Urinary bladder (tissue), 3 donors: ENCODE measurements at regions not wholly inside any gene's neighbourhood (a gene's known extent, or its start where the extent isn't known, plus 50 kb on each side); places are given as distances from the start of the nearest gene placed in this dataset.

Source experiments
- DNase-seq: peaks from one replicate; pipeline ENCODE4 v3.0.0-alpha.2; 2015; ENCODE audit errors: extremely low spot score
- H3K27ac ChIP-seq: one replicate; pipeline ENCODE4 v1.5.1; 2013; ENCODE audit warnings: low read depth, mild to moderate bottlenecking, moderate library complexity
- H3K36me3 ChIP-seq: one replicate; pipeline ENCODE4 v1.6.1; 2013; ENCODE audit warnings: mild to moderate bottlenecking, moderate library complexity; ENCODE audit not compliant: insufficient read depth
- H3K4me1 ChIP-seq: one replicate; pipeline ENCODE4 v1.6.1; 2013; ENCODE audit warnings: mild to moderate bottlenecking, moderate library complexity; ENCODE audit not compliant: insufficient read depth
- H3K4me3 ChIP-seq: one replicate; pipeline ENCODE4 v1.5.1; 2013; ENCODE audit warnings: low read depth, low read length
- WGBS: extraction: QIAGEN DNeasy Blood & Tissue Kit; methylation state at CpG from one replicate; pipeline ENCODE4 v1.1.7; 2013; 5-methylcytosine and 5-hydroxymethylcytosine counted together
- donor health status: healthy with polysubstance abuse.
- donor health status: healthy.

- Histone ChIP-seq H3K27ac (no peak overlapping the region), H3K4me3 (no peak overlapping the region), H3K36me3 (no peaks in the 10 kb centered on the region), H3K4me1 (peaks cover 2% of the 10 kb centered on the region)
- WGBS, result 91% methylated on average over 8 of the region's 8 CpGs
- DNase-seq, result no peak
Measured at GRCh38 chr1:9419369-9420041, 119.8 kb upstream of the SLC25A33 start.

GRCh38 chr1:9420835-9421532, 118.3 kb upstream of the SLC25A33 start:
- H3K27ac ChIP-seq, result no peak overlapping the region
- no peak for DNase-seq
- no peaks in the 10 kb centered on the region for H3K4me1 ChIP-seq
- no peak overlapping the region for H3K4me3 ChIP-seq
- WGBS, result 88% methylated on average over 5 of the region's 5 CpGs
- H3K36me3 ChIP-seq, result no peaks in the 10 kb centered on the region

GRCh38 chr1:9421533-9421873, 117.8 kb upstream of the SLC25A33 start:
- H3K27ac ChIP-seq, result no peak overlapping the region
- H3K4me3 ChIP-seq, result no peak overlapping the region
- 60% methylated on average over 5 of the region's 5 CpGs for WGBS

DNA sequence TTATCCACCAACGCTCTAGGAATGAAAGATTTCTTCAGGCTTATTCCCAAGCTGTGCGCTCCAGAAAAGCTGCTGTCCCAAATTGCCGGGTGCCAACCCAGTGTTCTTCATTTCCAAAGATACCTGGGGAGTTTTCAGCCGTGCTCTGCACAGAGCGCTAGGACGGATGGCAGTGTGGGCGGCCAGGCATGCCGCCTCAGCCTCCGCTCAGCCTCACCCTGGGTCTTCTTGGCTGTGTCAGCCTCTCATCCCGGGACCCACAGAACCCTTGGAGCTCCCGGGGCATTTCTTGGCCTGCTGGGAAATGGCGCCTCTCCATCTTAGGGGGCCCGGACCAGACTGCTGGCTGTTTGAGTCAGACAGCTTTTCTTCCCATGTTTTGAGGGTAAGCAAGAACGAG, 116.9 kb upstream of the SLC25A33 start:
- Histone ChIP-seq H3K4me1 (no peaks in the 10 kb centered on the region), H3K27ac (no peak overlapping the region), H3K36me3 (no peaks in the 10 kb centered on the region), H3K4me3 (no peak overlapping the region)
- no peak for DNase-seq
- WGBS, result 89% methylated on average over 14 of the region's 14 CpGs

More at GRCh38 chr1:9421533-9421873, 117.8 kb upstream of the SLC25A33 start:
- DNase-seq, result no peak
- H3K4me1 ChIP-seq, result no peaks in the 10 kb centered on the region
- no peaks in the 10 kb centered on the region for H3K36me3 ChIP-seq

GRCh38 chr1:9422911-9423505, 116.3 kb upstream of the SLC25A33 start:
- no peaks in the 10 kb centered on the region for H3K4me1 ChIP-seq
- 90% methylated on average over 12 of the region's 12 CpGs for WGBS
- no peak overlapping the region for H3K4me3 ChIP-seq
- DNase-seq, result no peak
- H3K27ac ChIP-seq, result no peak overlapping the region
- no peaks in the 10 kb centered on the region for H3K36me3 ChIP-seq

DNA sequence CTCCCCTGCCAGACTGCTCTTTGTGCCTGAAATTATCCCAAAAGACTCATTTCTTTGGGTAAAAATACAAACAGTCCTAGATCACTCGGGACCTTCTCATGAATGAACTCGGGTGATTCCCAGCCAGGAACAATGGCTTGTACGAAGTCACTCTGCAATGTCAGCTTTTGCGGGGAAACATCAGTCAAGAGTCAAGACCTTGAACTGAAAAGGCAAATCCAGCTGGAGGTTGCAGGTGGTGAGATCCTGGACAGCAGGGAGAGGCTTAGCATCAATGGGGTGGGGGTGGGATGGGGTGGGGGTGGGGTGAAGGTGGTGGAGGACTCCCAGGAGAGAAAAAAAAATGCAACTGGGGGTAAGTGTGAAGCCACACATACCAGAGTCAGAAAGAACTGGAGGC, 115.0 kb upstream of the SLC25A33 start:
- H3K4me3 ChIP-seq, result no peak overlapping the region
- WGBS, result 64% methylated on average over 4 of the region's 4 CpGs
- DNase-seq, result no peak

DNA sequence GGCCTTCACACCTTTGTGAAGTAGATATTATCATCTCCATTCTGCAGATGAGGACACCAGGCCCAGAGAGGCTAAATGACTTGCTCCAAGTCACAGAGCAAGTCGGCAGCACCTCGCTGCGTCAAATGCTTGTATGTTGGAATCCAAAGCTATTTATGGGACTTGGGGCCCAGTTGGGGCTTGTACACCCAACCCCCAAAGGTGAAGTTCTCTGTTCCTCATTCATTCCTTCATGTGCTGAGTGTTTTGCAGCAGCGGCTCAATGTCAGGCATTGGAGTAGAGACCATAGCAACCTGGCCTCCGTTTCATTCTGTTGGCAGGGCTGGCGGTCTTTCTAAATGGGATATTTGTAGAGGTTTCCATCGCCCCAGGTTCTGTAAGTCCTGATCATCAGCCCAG, 113.4 kb upstream of the SLC25A33 start:
- H3K36me3 ChIP-seq, result no peaks in the 10 kb centered on the region
- DNase-seq, result no peak
- no peak overlapping the region for H3K4me3 ChIP-seq
- no peak overlapping the region for H3K27ac ChIP-seq
- 71% methylated on average over 7 of the region's 7 CpGs for WGBS
- H3K4me1 ChIP-seq, result no peaks in the 10 kb centered on the region

More for the DNA sequence above, 115.0 kb upstream of the SLC25A33 start:
- H3K27ac ChIP-seq, result no peak overlapping the region
- no peaks in the 10 kb centered on the region for H3K4me1 ChIP-seq
- no peaks in the 10 kb centered on the region for H3K36me3 ChIP-seq

DNA sequence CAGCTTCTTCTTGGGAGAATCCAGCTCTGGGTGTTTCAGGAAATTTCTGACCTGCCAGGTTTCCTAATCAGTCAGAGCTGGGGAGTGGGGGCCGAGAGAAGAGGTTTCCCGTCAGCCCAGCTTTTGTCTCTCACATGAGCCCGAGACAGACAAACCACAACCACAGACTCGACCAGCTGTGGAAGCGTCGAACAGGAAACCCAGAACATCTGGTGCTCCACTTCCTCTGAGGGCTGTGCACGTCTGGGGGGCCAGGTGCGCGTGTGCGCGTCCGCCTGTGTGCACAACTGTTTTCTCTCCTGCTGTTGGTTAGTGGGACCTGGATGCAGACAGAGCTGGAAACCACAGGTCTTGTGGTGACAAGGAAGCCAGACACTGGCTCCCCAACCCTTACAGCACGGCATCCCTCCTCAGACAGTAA, 113.0 kb upstream of the SLC25A33 start:
- Histone ChIP-seq H3K27ac (peak overlapping the region; percentile 12), H3K36me3 (no peaks in the 10 kb centered on the region), H3K4me1 (no peaks in the 10 kb centered on the region), H3K4me3 (no peak overlapping the region)
- no peak for DNase-seq
- 56% methylated on average over 13 of the region's 13 CpGs for WGBS

GRCh38 chr1:9427388-9427787, 111.9 kb upstream of the SLC25A33 start:
- no peak for DNase-seq
- no peak overlapping the region for H3K27ac ChIP-seq
- WGBS, result 94% methylated on average over 2 of the region's 2 CpGs

DNA sequence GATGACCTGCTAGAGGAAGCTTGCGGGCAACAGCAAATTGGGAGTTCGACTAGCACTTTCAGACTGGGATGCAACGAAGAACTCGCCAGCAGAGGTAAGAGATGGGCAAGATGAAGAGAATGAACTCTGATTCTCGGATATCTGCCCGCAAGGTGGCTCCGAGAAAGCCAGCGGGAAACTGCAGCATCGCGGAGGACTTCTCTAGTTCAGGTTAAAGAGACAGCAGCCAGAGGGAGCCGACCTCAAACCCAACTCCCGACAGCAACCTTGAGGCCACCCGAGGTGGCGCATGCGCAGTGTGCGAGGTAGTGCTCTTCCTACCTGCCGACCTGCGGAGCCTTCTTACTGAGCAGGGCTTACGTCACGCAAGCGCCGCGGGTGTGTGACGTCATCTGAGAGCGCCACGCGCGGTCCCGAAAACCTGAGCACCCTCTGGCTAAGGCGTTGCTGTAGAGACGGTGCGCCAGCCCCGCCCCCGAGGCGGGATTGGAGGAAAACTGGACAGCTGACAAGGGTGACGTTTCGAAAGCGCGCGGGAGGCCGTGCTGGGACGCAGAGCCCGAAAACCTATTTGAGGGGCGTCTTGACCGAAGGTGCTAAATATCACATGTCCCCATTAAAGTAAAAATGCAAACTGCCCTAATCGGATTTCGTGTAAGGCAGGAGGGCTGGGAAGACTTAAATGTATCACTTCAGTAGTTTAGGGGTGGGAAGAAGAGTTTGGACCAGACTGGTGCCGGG, 110.5 kb upstream of the SLC25A33 start:
- Histone ChIP-seq H3K4me1 (no peaks in the 10 kb centered on the region), H3K36me3 (no peaks in the 10 kb centered on the region), H3K4me3 (peak overlapping the region; percentile 44), H3K27ac (peak overlapping the region; percentile 81)
- WGBS, result 2% methylated on average over 48 of the region's 48 CpGs
- DNase-seq, result peak; percentile 96

More at GRCh38 chr1:9427388-9427787, 111.9 kb upstream of the SLC25A33 start:
- Histone ChIP-seq H3K36me3 (no peaks in the 10 kb centered on the region), H3K4me3 (no peak overlapping the region), H3K4me1 (no peaks in the 10 kb centered on the region)

GRCh38 chr1:9429342-9429711, 109.9 kb upstream of the SLC25A33 start:
- Histone ChIP-seq H3K36me3 (no peaks in the 10 kb centered on the region), H3K27ac (no peak overlapping the region), H3K4me3 (peak overlapping the region; percentile 34), H3K4me1 (no peaks in the 10 kb centered on the region)
- 30% methylated on average over 6 of the region's 6 CpGs for WGBS
- DNase-seq, result no peak

- no peak overlapping the region for H3K27ac ChIP-seq
- H3K4me3 ChIP-seq, result no peak overlapping the region
- no peaks in the 10 kb centered on the region for H3K36me3 ChIP-seq
- no peak for DNase-seq
- 68% methylated on average over 11 of the region's 11 CpGs for WGBS
- no peaks in the 10 kb centered on the region for H3K4me1 ChIP-seq
Measured at GRCh38 chr1:9434247-9435152, 104.8 kb upstream of the SLC25A33 start.

DNA sequence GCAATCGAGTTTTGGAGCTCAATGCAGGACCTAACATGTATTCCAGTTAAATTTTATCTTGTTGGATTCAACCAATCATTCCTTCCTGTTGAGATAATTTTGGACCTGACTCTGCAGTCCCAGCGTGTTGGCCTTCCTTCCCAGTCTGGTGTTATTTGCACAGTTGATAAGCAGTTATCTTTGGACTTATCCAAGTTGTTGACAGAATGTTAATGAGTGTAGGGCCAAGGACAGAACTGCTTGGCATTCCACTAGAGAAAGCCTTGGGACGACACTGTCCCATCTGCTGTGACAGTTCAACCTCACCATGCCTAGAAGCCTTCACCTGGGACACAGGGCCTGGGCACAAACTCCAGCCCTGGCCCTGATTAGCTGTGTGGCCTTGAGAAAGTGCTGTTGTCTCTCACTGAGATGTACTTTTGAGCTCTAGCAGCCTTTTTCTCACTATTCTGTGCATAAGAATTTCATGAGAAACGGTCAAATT, 104.1 kb upstream of the SLC25A33 start:
- DNase-seq, result no peak
- Histone ChIP-seq H3K27ac (no peak overlapping the region), H3K4me1 (no peaks in the 10 kb centered on the region), H3K36me3 (no peaks in the 10 kb centered on the region), H3K4me3 (no peak overlapping the region)
- WGBS, result 42% methylated on average over 4 of the region's 4 CpGs
